IMR-90 (cell line): ENCODE measurements at regions not wholly inside any gene's neighbourhood (a gene's known extent, or its start where the extent isn't known, plus 50 kb on each side); places are given as distances from the start of the nearest gene placed in this dataset.

Experiments
- ATAC-seq: fragments of 200-7000 bp; cut with Tn5 transposase; 2 replicates; pipeline ENCODE4 v1.9.1; 2020; ENCODE audit warnings: low read depth, mild to moderate bottlenecking, moderate library complexity
- BruUV-seq: library from RNA; stranded (reverse); fragments of 400-500 nt; replicated peaks from 2 replicates; lab custom pipeline; 2021; lab: Mats Ljungman, UMichigan
- CTCF ChIA-PET: fragments of 300-600 bp; formaldehyde crosslinking; extraction: SDS; loops from one replicate; lab custom pipeline; 2021; ENCODE audit warnings: antibody characterized with exemption; lab: Yijun Ruan, JAX
- POLR2A ChIA-PET: fragments of 300-600 bp; sonication (Branson Sonifier 250); formaldehyde crosslinking; loops from one replicate; lab custom pipeline; 2022; ENCODE audit warnings: antibody characterized with exemption; ENCODE audit not compliant: unreplicated experiment; lab: Charles Lee
- DNase-seq: peaks from one replicate; pipeline ENCODE4 v3.0.0; 2013
- H2AFZ ChIP-seq: replicated peaks from 2 replicates; pipeline ENCODE3; 2013; ENCODE audit warnings: low read length, mild to moderate bottlenecking; ENCODE audit not compliant: poor library complexity
- H2AK5ac ChIP-seq: 2 replicates; pipeline ENCODE4 v1.6.1; 2013; ENCODE audit warnings: low read depth, low read length, inconsistent platforms
- H2AK9ac ChIP-seq: replicated peaks from 2 replicates; pipeline ENCODE3; 2013; ENCODE audit warnings: mild to moderate bottlenecking, low read depth, low read length, moderate library complexity; ENCODE audit not compliant: poor library complexity
- H2BK120ac ChIP-seq: 2 replicates; pipeline ENCODE4 v1.6.1; 2013; ENCODE audit warnings: low read depth, low read length, inconsistent platforms
- H2BK15ac ChIP-seq: 3 replicates; pipeline ENCODE4 v1.6.1; 2013; ENCODE audit warnings: low read depth, low read length, inconsistent platforms
- H2BK20ac ChIP-seq: 2 replicates; pipeline ENCODE4 v1.6.1; 2013; ENCODE audit warnings: low read depth, mild to moderate bottlenecking, inconsistent platforms, low read length, moderate library complexity
- H2BK5ac ChIP-seq: 2 replicates; pipeline ENCODE4 v1.6.1; 2013; ENCODE audit warnings: mild to moderate bottlenecking, low read depth, low read length, inconsistent platforms; ENCODE audit not compliant: poor library complexity, severe bottlenecking
- H3K14ac ChIP-seq: replicated peaks from 2 replicates; pipeline ENCODE4 v1.6.1; 2013; ENCODE audit warnings: low read depth, low read length, inconsistent platforms
- H3K18ac ChIP-seq: 2 replicates; pipeline ENCODE4 v1.6.1; 2013; ENCODE audit warnings: low read depth, low read length, control low read depth
- H3K23ac ChIP-seq: 2 replicates; pipeline ENCODE4 v1.6.1; 2013; ENCODE audit warnings: low read depth, low read length, inconsistent platforms
- H3K27ac ChIP-seq: 2 replicates; pipeline ENCODE4 v1.5.1; 2013; ENCODE audit warnings: mild to moderate bottlenecking, control low read depth, low read length; ENCODE audit not compliant: insufficient read depth
- H3K27me3 ChIP-seq: 2 replicates; pipeline ENCODE4 v1.6.1; 2013; ENCODE audit warnings: low read length; ENCODE audit not compliant: control insufficient read depth, insufficient read depth
- H3K36me3 ChIP-seq: 2 replicates; pipeline ENCODE4 v1.6.1; 2013; ENCODE audit warnings: low read length, mixed read lengths; ENCODE audit not compliant: control insufficient read depth, insufficient read depth
- H3K4ac ChIP-seq: 2 replicates; pipeline ENCODE4 v1.6.1; 2013; ENCODE audit warnings: low read depth, low read length, inconsistent platforms
- H3K4me1 ChIP-seq: 2 replicates; pipeline ENCODE4 v1.6.1; 2013; ENCODE audit warnings: low read length, mixed read lengths; ENCODE audit not compliant: control insufficient read depth, insufficient read depth
- H3K4me2 ChIP-seq: 2 replicates; pipeline ENCODE4 v1.6.1; 2013; ENCODE audit warnings: low read depth, mild to moderate bottlenecking, control low read depth, low read length, moderate library complexity
- H3K4me3 ChIP-seq: 2 replicates; pipeline ENCODE4 v1.5.1; 2013; ENCODE audit warnings: low read depth, mild to moderate bottlenecking, control low read depth, low read length, moderate library complexity; ENCODE audit not compliant: insufficient read depth
- H3K56ac ChIP-seq: 2 replicates; pipeline ENCODE4 v1.6.1; 2013; ENCODE audit warnings: low read length, inconsistent platforms; ENCODE audit not compliant: insufficient read depth; ENCODE audit errors: extremely low read depth
- H3K79me1 ChIP-seq, 2 experiments: 2 replicates each; pipeline ENCODE4 v1.6.1; 2013; ENCODE audit warnings: low read length in 2 of 2, inconsistent platforms in 1 of 2, low read depth in 1 of 2
- H3K9ac ChIP-seq: 2 replicates; pipeline ENCODE4 v1.6.1; 2013; ENCODE audit warnings: low read depth, low read length, control low read depth
- H3K9me1 ChIP-seq: 2 replicates; pipeline ENCODE4 v1.6.1; 2013; ENCODE audit warnings: low read length, inconsistent platforms; ENCODE audit not compliant: insufficient read depth
- H3K9me3 ChIP-seq: 2 replicates; pipeline ENCODE4 v1.6.1; 2013; ENCODE audit warnings: low read length; ENCODE audit not compliant: control insufficient read depth, insufficient read depth
- H4K20me1 ChIP-seq: 2 replicates; pipeline ENCODE4 v1.6.1; 2013; ENCODE audit warnings: low read length, inconsistent platforms; ENCODE audit not compliant: insufficient read depth
- H4K5ac ChIP-seq: 2 replicates; pipeline ENCODE4 v1.6.1; 2013; ENCODE audit warnings: mild to moderate bottlenecking, low read depth, low read length, control low read depth
- H4K8ac ChIP-seq, 2 experiments: 2 replicates each; pipeline ENCODE4 v1.6.1; 2013; ENCODE audit warnings: low read depth in 2 of 2, low read length in 2 of 2, control low read depth in 1 of 2, inconsistent platforms in 1 of 2
- H4K91ac ChIP-seq: 2 replicates; pipeline ENCODE4 v1.6.1; 2013; ENCODE audit warnings: low read depth, low read length, inconsistent platforms; ENCODE audit not compliant: insufficient read depth
- BHLHE40 ChIP-seq: fragments of 150-350 bp; IDR thresholded peaks from 2 replicates; pipeline ENCODE4 v1.6.1; 2016; ENCODE audit warnings: mild to moderate bottlenecking, low read depth, low read length
- ELK1 ChIP-seq: fragments of 150-350 bp; IDR thresholded peaks from 2 replicates; pipeline ENCODE4 v1.6.1; 2016; ENCODE audit warnings: low read depth, mild to moderate bottlenecking, low read length, moderate library complexity, borderline replicate concordance
- FOS ChIP-seq: fragments of 150-350 bp; IDR thresholded peaks from 2 replicates; pipeline ENCODE4 v1.6.1; 2016; ENCODE audit warnings: low read depth, low read length
- MAFK ChIP-seq: IDR thresholded peaks from 2 replicates; pipeline ENCODE4 v1.6.1; 2012; ENCODE audit warnings: low read depth, low read length, improper control_type of control experiment
- MXI1 ChIP-seq: IDR thresholded peaks from 2 replicates; pipeline ENCODE4 v1.6.1; 2012; ENCODE audit warnings: low read depth, mild to moderate bottlenecking, low read length, moderate library complexity, borderline replicate concordance
- RAD21 ChIP-seq: IDR thresholded peaks from 2 replicates; pipeline ENCODE4 v1.6.1; 2012; ENCODE audit warnings: low read length, improper control_type of control experiment
- SMC3 ChIP-seq: fragments of 150-350 bp; IDR thresholded peaks from 2 replicates; pipeline ENCODE4 v1.6.1; 2016; ENCODE audit warnings: low read depth, mild to moderate bottlenecking, antibody characterized with exemption, low read length, moderate library complexity
- WGBS, 2 experiments: methylation state at CpG; one replicate each; pipeline versions ENCODE4 v1.1.5 to v1.1.7; 2013; ENCODE audit warnings: missing lambda C conversion rate in 2 of 2; ENCODE audit not compliant: insufficient read length in 1 of 2; ENCODE audit errors: extremely low coverage in 2 of 2; 5-methylcytosine and 5-hydroxymethylcytosine counted together
- dilution Hi-C: fragments of 300-500 bp; cut with HindIII; formaldehyde crosslinking; loops from one replicate; pipeline ENCODE4 v1.14.3; 2018; ENCODE audit warnings: low sequenced_read_pairs; ENCODE audit not compliant: unreplicated experiment
- in situ Hi-C: fragments of 300-500 bp; cut with MboI; formaldehyde crosslinking; loops from 3 replicates; pipeline ENCODE4 v1.14.3; 2019; ENCODE audit warnings: low sequenced_read_pairs, inconsistent platforms, mixed read lengths
- intact Hi-C: fragments of 100-400 bp; cut with micrococcal nuclease; formaldehyde crosslinking; loops from 2 replicates; pipeline ENCODE4 v1.10.0; 2022

DNA sequence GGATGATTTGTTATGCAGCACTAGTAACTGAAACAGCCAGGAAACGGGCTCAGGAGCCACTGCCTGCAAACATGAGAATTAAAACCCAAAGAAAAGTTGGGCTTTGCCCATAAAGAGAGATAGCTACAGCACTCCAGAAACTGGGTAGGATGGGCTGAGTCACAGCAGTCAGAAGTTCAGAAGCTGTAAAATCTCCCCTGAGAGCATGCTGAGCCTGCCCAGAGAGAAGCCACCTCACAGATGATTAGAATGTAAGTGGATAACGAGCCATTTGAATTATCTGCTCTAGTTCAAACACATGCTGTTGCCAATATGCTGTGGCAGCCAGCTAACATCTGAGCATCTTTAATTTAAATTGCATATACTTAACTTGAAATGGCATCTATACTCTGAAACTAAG is 388.1 kb upstream of the ACVR2A start:
- ChIA-PET CTCF (no interaction called here), POLR2A (no interaction called here)
- Histone ChIP-seq H3K56ac (no peak overlapping the region), H3K18ac (no peak overlapping the region), H3K27me3 (no peaks in the 10 kb centered on the region), H3K4me2 (no peak overlapping the region), H2BK15ac (no peak overlapping the region), H3K14ac (no peak overlapping the region), H4K20me1 (no peaks in the 10 kb centered on the region), H4K5ac (no peak overlapping the region), H3K23ac (no peak overlapping the region), H3K27ac (no peak overlapping the region), H3K4me3 (no peak overlapping the region), H3K9me3 (no peaks in the 10 kb centered on the region; the same call in 1 of the 2 replicates), H2AFZ (no peak overlapping the region), H3K9ac (no peak overlapping the region), H4K8ac (no peak overlapping the region), H3K9me1 (no peaks in the 10 kb centered on the region), H3K4me1 (no peaks in the 10 kb centered on the region), H2BK20ac (no peak overlapping the region), H3K4ac (no peak overlapping the region), H2BK120ac (no peak overlapping the region), H2BK5ac (no peak overlapping the region), H2AK5ac (no peak overlapping the region), H4K91ac (no peak overlapping the region), H2AK9ac (no peak overlapping the region), H3K79me1 (no peaks in the 10 kb centered on the region), H3K36me3 (no peaks in the 10 kb centered on the region)
- dilution Hi-C loops, result no loop called here
- in situ Hi-C loops, result no loop called here
- BruUV-seq, result no TSS peak
- no peak for TF ChIP-seq BHLHE40
- TF ChIP-seq RAD21, result no peak
- no peak for TF ChIP-seq SMC3
- TF ChIP-seq ELK1, result no peak
- no peak for TF ChIP-seq MXI1
- no peak for TF ChIP-seq FOS
- TF ChIP-seq MAFK, result no peak
- intact Hi-C loops, result no loop called here
- WGBS, 2 experiments, result 0% methylated on average over 1 of the region's 2 CpGs; no CpG with 5 or more reads in 1 of the 2 experiments
- ATAC-seq (no peak), DNase-seq (no peak)
